Mammary epithelial cell (primary cell): ENCODE measurements at regions not wholly inside any gene's neighbourhood (a gene's known extent, or its start where the extent isn't known, plus 50 kb on each side); places are given as distances from the start of the nearest gene placed in this dataset.

ENCODE experiments used
- CTCF ChIP-seq, 2 donors: IDR thresholded peaks in 1 of 2; conservative IDR thresholded peaks in 1 of 2; 2 replicates each; pipeline ENCODE4 v1.5.1; 2011 to 2012; ENCODE audit warnings: inconsistent platforms in 2 of 2, low read length in 2 of 2, mild to moderate bottlenecking in 2 of 2, control low read depth in 1 of 2, low read depth in 1 of 2; ENCODE audit not compliant: insufficient read depth in 1 of 2; ENCODE audit errors: extremely low read depth in 1 of 2
- EZH2 ChIP-seq: IDR thresholded peaks from 2 replicates; pipeline ENCODE4 v1.6.1; 2012; ENCODE audit warnings: low read length, inconsistent platforms, borderline replicate concordance

GRCh38 chr2:225999692-226000091 is 600.2 kb downstream of the NYAP2 start:
- TF ChIP-seq EZH2 = no peak
- TF ChIP-seq CTCF (conservative IDR thresholded peaks at IDR 0.05 in 1 of 2, IDR thresholded peaks at IDR 0.05 in 1 of 2; ENCODE audit: extremely low read depth in 1 of 2, insufficient read depth in 1 of 2, low read depth in 1 of 2, low read length in 2 of 2) = no peak
